Jurkat, Clone E6-1 (cell line): ENCODE measurements at regions not wholly inside any gene's neighbourhood (a gene's known extent, or its start where the extent isn't known, plus 50 kb on each side); places are given as distances from the start of the nearest gene placed in this dataset.

Experiments used
- DNase-seq: peaks from one replicate; pipeline ENCODE4 v3.0.0-alpha.2; 2011; ENCODE audit warnings: low read depth, low spot score
- H3K4me3 ChIP-seq: 2 replicates; pipeline ENCODE4 v1.5.1; 2011; ENCODE audit warnings: mild to moderate bottlenecking, low read length, control low read depth, moderate library complexity

- no peak for DNase-seq
- no peak overlapping the region for H3K4me3 ChIP-seq
Observed at GRCh38 chr3:4015426-4015825, 216.2 kb downstream of the LRRN1 start.

GRCh38 chr3:4019501-4019900 is 220.3 kb downstream of the LRRN1 start:
- H3K4me3 ChIP-seq = no peak overlapping the region
- no peak for DNase-seq

- no peak for DNase-seq
- H3K4me3 ChIP-seq = no peak overlapping the region
Observed at GRCh38 chr3:4021162-4021561, 221.9 kb downstream of the LRRN1 start.

GRCh38 chr3:4029135-4029534 is 229.9 kb downstream of the LRRN1 start:
- no peak overlapping the region for H3K4me3 ChIP-seq

GRCh38 chr3:4030624-4031023 is 231.4 kb downstream of the LRRN1 start:
- no peak overlapping the region for H3K4me3 ChIP-seq
- no peak for DNase-seq

More at GRCh38 chr3:4029135-4029534, 229.9 kb downstream of the LRRN1 start:
- no peak for DNase-seq

- H3K4me3 ChIP-seq = no peak overlapping the region
- no peak for DNase-seq
Observed at GRCh38 chr3:4033296-4033695, 234.1 kb downstream of the LRRN1 start.

GRCh38 chr3:4036046-4036445 is 236.8 kb downstream of the LRRN1 start:
- H3K4me3 ChIP-seq = no peak overlapping the region
- no peak for DNase-seq

GRCh38 chr3:4038351-4038750 is 239.1 kb downstream of the LRRN1 start:
- no peak for DNase-seq
- H3K4me3 ChIP-seq = no peak overlapping the region

- DNase-seq = no peak
Observed at GRCh38 chr3:4042070-4042469, 242.8 kb downstream of the LRRN1 start.

GRCh38 chr3:4042869-4043268 is 243.6 kb downstream of the LRRN1 start:
- H3K4me3 ChIP-seq = no peak overlapping the region
- no peak for DNase-seq

More at GRCh38 chr3:4042070-4042469, 242.8 kb downstream of the LRRN1 start:
- H3K4me3 ChIP-seq = no peak overlapping the region

GRCh38 chr3:4043867-4044575 is 244.8 kb downstream of the LRRN1 start:
- no peak for DNase-seq
- H3K4me3 ChIP-seq = no peak overlapping the region

- DNase-seq = no peak
Observed at GRCh38 chr3:4044619-4045018, 245.4 kb downstream of the LRRN1 start.

GRCh38 chr3:4045756-4046155 is 246.5 kb downstream of the LRRN1 start:
- H3K4me3 ChIP-seq = no peak overlapping the region
- DNase-seq = no peak

More at GRCh38 chr3:4044619-4045018, 245.4 kb downstream of the LRRN1 start:
- no peak overlapping the region for H3K4me3 ChIP-seq

GRCh38 chr3:4047366-4047765 is 248.1 kb downstream of the LRRN1 start:
- H3K4me3 ChIP-seq = no peak overlapping the region

GRCh38 chr3:4052706-4053105 is 250.5 kb upstream of the SETMAR start:
- DNase-seq = no peak
- H3K4me3 ChIP-seq = no peak overlapping the region

More at GRCh38 chr3:4047366-4047765, 248.1 kb downstream of the LRRN1 start:
- no peak for DNase-seq

- no peak overlapping the region for H3K4me3 ChIP-seq
- no peak for DNase-seq
Observed at GRCh38 chr3:4053975-4054374, 249.2 kb upstream of the SETMAR start.

- no peak overlapping the region for H3K4me3 ChIP-seq
- DNase-seq = no peak
Observed at GRCh38 chr3:4060064-4060463, 243.1 kb upstream of the SETMAR start.

GRCh38 chr3:4060603-4061002 is 242.6 kb upstream of the SETMAR start:
- H3K4me3 ChIP-seq = no peak overlapping the region
- no peak for DNase-seq

- H3K4me3 ChIP-seq = no peak overlapping the region
- no peak for DNase-seq
Observed at GRCh38 chr3:4061195-4061594, 242.0 kb upstream of the SETMAR start.

- H3K4me3 ChIP-seq = no peak overlapping the region
- no peak for DNase-seq
Observed at GRCh38 chr3:4061783-4062360, 241.3 kb upstream of the SETMAR start.

GRCh38 chr3:4062621-4063020 is 240.5 kb upstream of the SETMAR start:
- H3K4me3 ChIP-seq = no peak overlapping the region
- DNase-seq = no peak
